HS-5 (cell line): ENCODE measurements at regions not wholly inside any gene's neighbourhood (a gene's known extent, or its start where the extent isn't known, plus 50 kb on each side); places are given as distances from the start of the nearest gene placed in this dataset.

Experiments
- DNase-seq: peaks from one replicate; pipeline ENCODE4 v3.0.0-alpha.2; 2012; ENCODE audit warnings: low read depth

GRCh38 chr20:56835829-56836550 is 206.9 kb downstream of the TFAP2C start:
- DNase-seq = no peak

- DNase-seq = no peak
Measured at GRCh38 chr20:56839222-56839621, 210.1 kb downstream of the TFAP2C start.

GRCh38 chr20:56839786-56840185 is 210.7 kb downstream of the TFAP2C start:
- no peak for DNase-seq

GRCh38 chr20:56840716-56841261 is 211.7 kb downstream of the TFAP2C start:
- DNase-seq = no peak

- DNase-seq = no peak
Measured at GRCh38 chr20:56841346-56841908, 212.3 kb downstream of the TFAP2C start.

- no peak for DNase-seq
Measured at GRCh38 chr20:56842056-56842455, 212.9 kb downstream of the TFAP2C start.

- DNase-seq = no peak
Measured at GRCh38 chr20:56843386-56843785, 214.3 kb downstream of the TFAP2C start.

- no peak for DNase-seq
Measured at GRCh38 chr20:56843817-56844216, 214.7 kb downstream of the TFAP2C start.

- no peak for DNase-seq
Measured at GRCh38 chr20:56845546-56846086, 216.5 kb downstream of the TFAP2C start.

GRCh38 chr20:56848561-56848960 is 219.5 kb downstream of the TFAP2C start:
- DNase-seq = no peak

GRCh38 chr20:56851552-56851951 is 222.4 kb downstream of the TFAP2C start:
- DNase-seq = no peak

- DNase-seq = no peak
Measured at GRCh38 chr20:56855708-56856107, 226.6 kb downstream of the TFAP2C start.

- no peak for DNase-seq
Measured at GRCh38 chr20:56857950-56858349, 228.8 kb downstream of the TFAP2C start.

- no peak for DNase-seq
Measured at GRCh38 chr20:56859039-56859800, 230.1 kb downstream of the TFAP2C start.

- no peak for DNase-seq
Measured at GRCh38 chr20:56859801-56860261, 230.7 kb downstream of the TFAP2C start.

- DNase-seq = no peak
Measured at GRCh38 chr20:56860413-56860812, 231.3 kb downstream of the TFAP2C start.

GRCh38 chr20:56861590-56861989 is 232.5 kb downstream of the TFAP2C start:
- no peak for DNase-seq

GRCh38 chr20:56865055-56865454 is 235.9 kb downstream of the TFAP2C start:
- DNase-seq = no peak

- no peak for DNase-seq
Measured at GRCh38 chr20:56867128-56867527, 238.0 kb downstream of the TFAP2C start.

- no peak for DNase-seq
Measured at GRCh38 chr20:56868746-56869145, 239.6 kb downstream of the TFAP2C start.

GRCh38 chr20:56870271-56870670 is 241.2 kb downstream of the TFAP2C start:
- DNase-seq = no peak

- DNase-seq = no peak
Measured at GRCh38 chr20:56871691-56872090, 242.6 kb downstream of the TFAP2C start.
